Colon (tissue), 2 donors: ENCODE measurements at regions not wholly inside any gene's neighbourhood (a gene's known extent, or its start where the extent isn't known, plus 50 kb on each side); places are given as distances from the start of the nearest gene placed in this dataset.

Experiments
- FAIRE-seq: peaks from 2 replicates; lab custom pipeline; 2012; peaks lifted over from hg19 to GRCh38; lab: Jason Lieb, UNC
- donor health status: control.
- donor health status: control.

DNA sequence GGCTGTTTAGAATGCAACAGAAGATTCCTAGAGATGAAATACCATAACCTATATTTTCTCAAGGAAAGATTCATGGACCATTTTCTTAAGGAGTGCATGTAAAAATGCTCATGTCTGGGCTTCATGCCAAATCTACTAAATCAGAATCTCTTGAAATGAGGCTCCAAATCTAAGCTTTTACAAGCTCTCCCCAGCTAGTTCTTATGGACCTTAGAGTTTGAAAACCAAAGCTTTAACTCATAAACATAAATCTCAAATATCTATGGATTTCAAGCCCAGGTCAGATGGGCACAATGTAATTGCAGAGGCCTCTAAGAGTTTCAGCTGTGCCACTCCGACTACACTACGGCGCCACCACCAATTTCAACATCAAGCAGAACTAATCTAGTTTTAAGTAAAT lies 117.3 kb upstream of the CAND1 start:
- FAIRE-seq, result no peak

DNA sequence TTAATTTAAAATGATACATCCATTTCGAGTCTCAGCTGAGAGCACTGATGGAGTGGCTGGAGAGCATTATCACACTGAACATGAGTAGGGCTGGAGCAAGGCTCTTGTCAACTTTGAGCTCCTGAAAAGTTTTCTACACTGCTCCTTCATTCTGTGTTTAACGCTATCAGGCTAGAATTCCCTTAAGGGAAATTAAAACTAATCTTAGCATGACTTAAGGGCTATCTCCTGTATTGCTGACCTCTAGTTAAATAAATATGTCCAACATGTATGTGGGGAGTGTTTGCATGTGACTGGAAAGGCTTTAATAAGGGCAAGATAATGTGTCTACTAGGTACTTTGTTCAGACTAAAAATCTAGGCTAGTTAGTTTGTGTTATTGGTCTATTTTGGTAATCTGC lies 116.7 kb upstream of the CAND1 start:
- FAIRE-seq, result no peak

DNA sequence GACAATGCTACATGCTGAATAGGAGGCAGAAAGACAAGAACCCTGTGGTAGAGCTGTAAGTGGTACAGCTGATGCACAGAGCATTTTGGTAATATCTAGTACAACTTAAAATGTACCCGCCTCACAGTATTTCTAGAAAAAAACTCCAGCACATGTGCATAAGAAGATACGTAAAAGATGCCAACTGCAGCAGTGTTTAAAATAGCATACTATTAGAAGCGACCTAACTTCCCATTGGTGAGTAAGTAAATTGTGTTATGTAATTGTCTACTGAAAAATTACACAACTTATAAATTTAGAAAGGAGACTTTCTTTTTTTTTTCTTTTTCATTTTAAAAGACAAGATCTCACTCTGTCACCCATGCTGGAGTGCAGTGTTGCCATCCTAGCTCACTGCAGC lies 114.3 kb upstream of the CAND1 start:
- FAIRE-seq, result no peak

DNA sequence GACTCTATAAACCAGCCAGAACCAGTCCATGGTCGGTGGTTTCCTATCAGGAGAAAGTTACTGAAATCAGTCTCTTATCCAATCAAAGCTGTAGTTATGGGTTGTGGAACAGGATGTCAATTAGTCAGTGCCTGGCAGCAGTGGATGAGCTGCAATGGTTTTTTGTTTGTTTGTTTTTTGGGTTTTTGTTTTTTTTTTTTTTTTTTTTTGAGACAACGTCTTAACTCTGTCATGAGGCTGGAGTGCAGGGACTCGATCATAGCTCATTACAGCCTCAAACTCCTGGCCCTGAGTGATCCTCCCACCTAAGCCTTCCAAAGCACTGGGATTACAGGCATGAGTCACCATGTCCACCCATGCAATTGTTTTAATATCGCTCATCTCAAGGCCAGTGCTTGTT lies 113.3 kb upstream of the CAND1 start:
- FAIRE-seq, result no peak

DNA sequence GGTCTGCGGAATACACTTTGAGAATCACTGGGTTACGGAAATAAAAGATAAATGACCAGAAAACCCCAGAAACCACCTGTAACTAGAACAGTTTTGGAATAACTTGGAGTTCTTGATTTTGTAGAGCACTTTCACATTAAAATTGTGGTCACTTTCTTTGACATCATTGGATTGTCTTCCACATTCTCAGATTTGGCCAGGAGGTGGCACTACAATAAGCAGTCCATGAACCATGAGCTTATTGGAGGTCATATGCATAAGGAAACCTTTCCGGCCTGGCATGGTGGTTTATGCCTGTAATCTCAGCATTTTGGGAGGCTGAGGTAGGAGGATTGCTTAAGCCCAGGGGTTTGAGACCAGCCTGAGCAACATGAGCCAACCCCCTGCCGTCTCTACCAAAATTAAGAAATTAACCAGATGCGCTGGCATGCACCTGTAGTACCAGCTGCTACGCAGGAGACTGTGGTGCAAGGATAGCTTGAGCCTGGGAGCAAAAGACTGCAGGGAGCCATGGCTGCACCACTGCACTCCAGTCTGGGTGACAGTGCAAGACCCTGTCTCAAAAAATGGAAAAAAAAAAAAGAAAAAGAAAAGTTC lies 107.7 kb upstream of the CAND1 start:
- FAIRE-seq, result no peak

DNA sequence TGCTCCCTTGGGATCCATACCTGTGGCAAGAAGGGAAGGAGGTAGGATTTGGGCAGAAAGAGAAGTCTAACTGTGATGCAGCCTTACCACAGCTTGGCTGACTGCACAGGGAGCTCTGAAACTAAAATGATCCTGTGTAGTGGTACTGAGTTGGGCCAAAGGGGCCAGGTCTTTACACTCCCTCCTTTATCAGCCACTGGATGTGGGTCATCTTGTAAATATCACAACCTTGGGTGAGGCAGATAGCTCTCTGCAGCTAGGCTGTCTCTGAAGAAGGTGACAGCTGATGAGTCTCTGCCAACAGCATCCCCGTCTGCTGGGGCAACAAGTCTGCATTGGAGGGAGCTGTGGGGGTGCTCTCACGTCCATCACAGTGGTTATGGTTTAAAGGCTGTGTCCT lies 95.9 kb upstream of the CAND1 start:
- no peak for FAIRE-seq

DNA sequence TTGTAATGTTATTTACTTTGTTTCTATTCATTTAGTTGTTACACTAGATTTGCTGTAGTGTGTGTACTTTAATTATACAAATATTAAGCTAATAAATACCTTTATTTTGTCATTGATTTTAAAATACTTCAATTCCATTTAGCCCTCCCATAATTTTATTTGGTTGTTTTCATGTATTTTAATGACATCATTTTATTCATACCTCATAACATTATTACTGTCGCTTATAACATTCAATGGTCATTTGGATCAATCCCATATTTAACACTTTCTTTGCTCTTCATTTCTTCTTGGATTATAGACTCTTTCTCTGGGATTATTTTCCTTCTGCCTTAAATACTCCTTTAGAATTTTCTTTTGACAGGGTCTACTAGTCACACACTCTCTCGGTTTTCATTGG lies 86.6 kb upstream of the CAND1 start:
- FAIRE-seq, result no peak

DNA sequence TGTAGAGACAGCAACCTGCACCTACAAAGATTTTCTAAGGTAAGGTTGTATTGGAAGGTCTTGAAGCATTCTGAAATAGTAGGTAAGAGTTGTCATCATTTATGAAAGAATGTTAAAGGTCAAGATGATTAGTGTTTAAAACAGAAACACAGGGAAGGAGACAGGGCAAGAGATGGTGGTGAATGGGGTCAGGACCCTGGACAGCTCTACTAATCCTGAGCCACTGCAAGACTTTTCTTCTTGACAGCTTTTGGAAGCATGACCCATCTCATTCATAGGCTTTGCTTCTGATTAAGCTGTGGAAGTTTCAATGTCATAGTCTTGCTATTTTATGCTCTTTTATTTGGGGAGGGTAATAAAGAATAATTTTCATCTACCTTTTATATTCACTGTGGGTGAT lies 75.5 kb upstream of the CAND1 start:
- no peak for FAIRE-seq

DNA sequence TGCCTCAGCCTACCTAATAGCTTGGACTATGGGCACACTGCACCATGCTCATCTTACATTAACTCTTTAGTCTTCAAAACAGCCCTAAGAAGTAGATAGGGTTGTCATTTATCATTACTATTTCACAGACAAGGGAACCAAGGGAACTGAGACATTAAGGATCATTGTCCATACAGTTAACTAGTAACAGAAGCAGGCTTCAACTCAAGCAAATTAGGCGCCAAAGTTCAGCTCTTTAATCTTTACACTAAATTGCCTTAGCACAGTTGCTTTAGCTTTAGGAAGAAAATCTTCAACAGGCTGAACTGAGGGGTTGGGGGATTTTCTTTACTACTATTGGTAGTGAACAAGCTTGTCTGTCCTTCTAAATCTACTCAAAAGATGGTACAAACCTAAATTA lies 68.8 kb upstream of the CAND1 start:
- no peak for FAIRE-seq

DNA sequence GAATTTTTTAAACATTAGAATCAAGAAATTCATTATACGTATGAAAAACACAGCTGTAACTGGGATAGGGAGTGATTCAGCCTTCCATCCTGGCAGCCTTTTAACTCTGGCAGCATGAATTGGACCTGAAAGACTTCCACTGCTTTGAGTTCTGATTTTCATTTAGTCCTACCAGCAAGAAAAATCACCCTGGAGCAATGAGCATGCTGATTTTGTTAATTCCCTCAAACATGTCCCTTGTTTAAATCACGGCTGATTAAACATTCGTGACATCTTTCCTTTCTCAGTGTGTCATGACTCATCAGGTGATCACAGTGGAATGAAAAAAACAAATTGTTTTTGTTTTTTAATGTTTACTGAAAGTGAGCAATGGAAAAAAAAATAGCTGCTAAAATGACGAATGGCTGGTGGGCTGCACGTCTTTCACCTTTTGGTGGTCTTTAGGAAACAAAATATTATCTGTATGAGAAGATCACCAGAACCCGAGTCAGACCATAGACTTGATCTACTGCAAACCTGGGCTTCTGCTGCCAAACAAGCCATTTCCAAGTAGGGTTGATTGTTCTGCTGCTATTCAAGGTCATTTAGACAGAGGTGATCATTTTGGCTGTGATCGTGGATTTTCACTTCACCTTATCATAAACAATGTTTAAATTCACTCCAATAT lies 67.0 kb upstream of the CAND1 start:
- FAIRE-seq, result no peak

DNA sequence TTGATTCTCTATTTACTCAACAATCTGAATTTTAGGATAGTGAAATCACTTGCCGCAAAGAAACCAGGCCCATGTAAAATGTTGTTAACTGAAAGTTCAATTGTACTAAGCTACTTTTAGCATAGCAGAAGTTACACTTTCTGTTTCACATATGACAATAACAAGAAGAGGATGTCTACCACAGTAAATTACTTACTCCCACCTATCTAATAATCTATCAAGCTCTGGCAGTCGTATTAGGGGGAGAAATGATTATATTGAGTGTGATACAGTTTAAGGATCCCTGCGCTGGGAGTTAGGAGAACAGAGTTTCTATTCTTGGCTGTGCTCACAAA lies 66.5 kb upstream of the CAND1 start:
- FAIRE-seq, result no peak

DNA sequence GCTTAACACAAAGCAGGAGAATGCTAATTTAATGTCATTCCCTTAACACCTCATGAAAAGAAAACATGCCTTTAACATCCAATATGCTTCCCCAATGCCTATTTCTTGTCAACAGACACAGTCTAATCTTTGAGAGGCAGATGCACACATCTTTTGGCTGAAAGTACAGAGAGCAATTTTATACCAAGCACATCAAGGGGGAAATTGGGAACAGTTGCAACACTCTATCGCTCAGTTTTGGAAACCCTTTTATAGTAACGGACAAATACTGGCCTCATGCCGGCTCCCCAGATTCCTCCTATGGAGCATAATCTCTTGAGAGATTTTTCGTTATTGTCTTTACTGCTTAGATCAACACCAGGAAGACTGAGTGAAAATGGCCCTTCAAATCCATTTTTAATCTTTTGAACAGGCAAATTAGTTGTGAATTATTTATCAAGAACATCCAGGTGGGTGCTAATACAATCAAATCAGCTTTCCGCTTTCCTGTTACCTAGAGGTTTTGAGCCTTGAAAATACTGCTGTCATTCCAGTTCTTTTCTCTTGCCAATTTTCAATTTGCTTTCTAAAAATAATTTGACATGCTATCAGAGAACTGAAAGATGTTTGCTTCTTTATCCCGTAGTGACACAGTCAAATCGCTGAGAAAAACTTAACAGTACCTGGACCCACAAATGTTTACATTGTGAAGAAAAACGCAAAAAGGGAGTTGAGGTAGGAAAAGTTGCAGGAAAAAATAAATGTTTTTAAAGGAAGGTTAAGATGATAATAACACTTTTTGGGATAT lies 60.7 kb upstream of the CAND1 start:
- FAIRE-seq, result no peak

DNA sequence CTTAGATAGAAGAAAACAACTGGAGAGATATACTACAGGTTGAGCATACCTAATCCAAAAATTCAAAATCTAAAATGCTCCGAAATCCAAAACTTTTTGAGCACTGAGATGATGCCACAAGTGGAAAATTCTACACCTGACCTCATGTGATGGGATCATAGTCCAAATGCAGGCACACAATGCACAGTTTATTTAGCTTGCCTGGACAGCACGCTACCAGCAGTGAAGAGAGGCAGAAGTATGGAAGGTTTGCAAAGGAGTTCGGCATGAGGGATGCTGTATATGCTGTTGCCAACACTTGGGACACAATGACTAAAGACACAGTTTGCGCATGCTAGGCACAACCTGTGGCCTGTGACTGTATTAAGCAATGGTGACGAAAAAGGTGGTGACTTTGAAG lies 58.1 kb upstream of the CAND1 start:
- FAIRE-seq, result no peak

DNA sequence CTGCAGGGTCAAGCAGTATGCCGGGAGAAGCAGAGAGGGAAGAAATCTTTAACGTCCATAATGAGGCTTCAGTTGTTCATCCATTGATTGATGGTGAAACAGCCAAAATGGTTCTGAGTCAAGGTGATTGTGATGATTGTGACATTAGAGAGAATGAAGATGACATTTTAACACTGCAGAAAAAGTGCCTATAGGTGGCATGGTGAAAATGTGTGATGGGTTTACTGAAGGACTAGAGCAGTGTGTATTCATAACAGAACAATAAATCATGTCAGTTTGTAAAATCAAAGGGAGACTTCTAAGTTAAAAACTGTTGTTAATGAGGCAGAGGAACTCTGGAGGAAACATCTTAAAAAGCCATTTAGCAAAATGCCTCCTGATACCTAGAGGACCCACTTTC lies 57.7 kb upstream of the CAND1 start:
- no peak for FAIRE-seq

DNA sequence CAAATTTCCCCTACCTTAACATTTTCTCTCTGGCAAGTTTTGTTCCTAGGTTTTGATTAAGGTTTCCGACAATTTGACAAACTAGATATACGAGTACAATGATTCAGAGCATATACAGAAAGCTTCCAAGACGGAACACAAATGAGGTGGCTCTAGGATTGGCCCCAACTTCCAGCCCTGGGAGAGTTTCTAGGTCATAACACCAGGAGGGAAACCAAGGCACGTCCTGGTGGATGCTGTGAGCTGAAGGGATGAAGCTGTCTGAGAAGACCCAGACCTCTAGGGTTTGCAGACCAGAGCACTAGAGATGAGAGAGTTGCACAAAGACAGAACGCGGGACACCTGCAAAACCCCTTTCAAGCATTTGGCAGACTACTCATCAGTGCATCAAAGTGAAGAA lies 51.5 kb upstream of the CAND1 start:
- FAIRE-seq, result no peak
